Common myeloid progenitor, CD34-positive (primary cell): ENCODE measurements at regions not wholly inside any gene's neighbourhood (a gene's known extent, or its start where the extent isn't known, plus 50 kb on each side); places are given as distances from the start of the nearest gene placed in this dataset.

ENCODE experiments used
- CTCF ChIA-PET: fragments of 350-600 bp; sonication (Branson Sonifier 250); formaldehyde crosslinking; loops from one replicate; lab custom pipeline; 2021; ENCODE audit warnings: antibody characterized with exemption; lab: Charles Lee
- POLR2A ChIA-PET: fragments of 350-600 bp; sonication (Branson Sonifier 250); formaldehyde crosslinking; loops from one replicate; lab custom pipeline; 2021; ENCODE audit warnings: antibody characterized with exemption; lab: Charles Lee
- DNase-seq, 3 donors: peaks; one replicate each; pipeline versions ENCODE4 v3.0.0 to v3.0.0-alpha.2; 2013
- H3K27ac ChIP-seq, 2 experiments: 1 replicate in 1 of 2; 2 replicates in 1 of 2; pipeline ENCODE4 v1.7.0; 2013; ENCODE audit warnings: inconsistent platforms in 2 of 2, low read length in 2 of 2, mild to moderate bottlenecking in 2 of 2, low read depth in 1 of 2, moderate library complexity in 1 of 2; ENCODE audit not compliant: severe bottlenecking in 2 of 2, insufficient read depth in 1 of 2, poor library complexity in 1 of 2
- H3K27me3 ChIP-seq, 5 experiments: replicated peaks in 2 of 5; 1 replicate in 3 of 5; 2 replicates in 2 of 5; pipeline versions ENCODE4 v1.6.1 to v1.7.0; 2013; ENCODE audit warnings: low read length in 4 of 5, mild to moderate bottlenecking in 2 of 5, moderate library complexity in 2 of 5, inconsistent platforms in 1 of 5; ENCODE audit not compliant: insufficient read depth in 5 of 5, control insufficient read depth in 4 of 5
- H3K36me3 ChIP-seq, 4 experiments: 1 replicate in 2 of 4; 2 replicates in 2 of 4; pipeline versions ENCODE4 v1.6.1 to v1.7.0; 2013; ENCODE audit warnings: low read length in 3 of 4, control low read depth in 1 of 4, mild to moderate bottlenecking in 1 of 4; ENCODE audit not compliant: control insufficient read depth in 4 of 4, insufficient read depth in 4 of 4
- H3K4me1 ChIP-seq, 4 experiments: 1 replicate in 3 of 4; 2 replicates in 1 of 4; pipeline versions ENCODE4 v1.6.1 to v1.7.1; 2013; ENCODE audit warnings: low read length in 3 of 4, mild to moderate bottlenecking in 3 of 4, control low read depth in 1 of 4, inconsistent platforms in 1 of 4, moderate library complexity in 1 of 4; ENCODE audit not compliant: control insufficient read depth in 4 of 4, insufficient read depth in 4 of 4; ENCODE audit errors: control extremely low read depth in 1 of 4
- H3K4me3 ChIP-seq, 7 experiments: 1 replicate in 4 of 7; 2 replicates in 3 of 7; pipeline versions ENCODE4 v1.5.1 to v1.7.0; 2013; ENCODE audit warnings: mild to moderate bottlenecking in 7 of 7, low read length in 6 of 7, moderate library complexity in 6 of 7, inconsistent platforms in 2 of 7, low read depth in 2 of 7, control low read depth in 1 of 7; ENCODE audit not compliant: insufficient read depth in 4 of 7, control insufficient read depth in 1 of 7; ENCODE audit errors: extremely low read depth in 1 of 7
- H3K9me3 ChIP-seq, 5 experiments: 1 replicate in 4 of 5; 2 replicates in 1 of 5; pipeline versions ENCODE4 v1.6.1 to v1.7.1; 2013; ENCODE audit warnings: low read length in 4 of 5, mild to moderate bottlenecking in 2 of 5, inconsistent platforms in 1 of 5, low read depth in 1 of 5, moderate library complexity in 1 of 5; ENCODE audit not compliant: control insufficient read depth in 4 of 5, insufficient read depth in 2 of 5; ENCODE audit errors: control extremely low read depth in 1 of 5
- WGBS: methylation state at CpG from one replicate; pipeline ENCODE4 v1.1.5; 2013; ENCODE audit not compliant: insufficient coverage; 5-methylcytosine and 5-hydroxymethylcytosine counted together

DNA sequence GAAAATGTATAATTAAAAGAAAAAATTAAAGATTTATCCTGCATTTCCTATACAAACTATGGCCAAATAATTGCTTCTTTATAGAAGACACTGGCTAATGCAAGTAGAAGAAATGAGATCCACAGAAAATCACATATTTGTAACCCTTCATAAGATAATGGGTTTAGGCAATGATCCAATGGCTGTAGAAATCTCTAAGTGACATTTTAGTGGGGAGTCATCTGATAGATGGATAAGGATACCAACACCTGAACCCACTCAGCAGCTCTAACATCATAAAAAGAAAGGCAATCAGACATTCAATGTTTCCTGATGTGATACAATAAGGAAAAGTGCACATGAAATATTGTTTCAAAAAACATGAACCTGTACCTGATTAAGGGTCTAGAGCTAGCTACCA lies 297.5 kb downstream of the CXCL12 start:
- DNase-seq, result no peak
- H3K36me3 ChIP-seq, result no peaks in the 10 kb centered on the region
- peaks cover 0 to 8% (median 2%) of the 10 kb centered on the region in 5 experiments for H3K9me3 ChIP-seq
- H3K27ac ChIP-seq, result no peak overlapping the region
- no peak overlapping the region for H3K4me3 ChIP-seq
- H3K4me1 ChIP-seq, result no peaks in the 10 kb centered on the region
- ChIA-PET POLR2A (no interaction called here), CTCF (no interaction called here)
- no peaks in the 10 kb centered on the region for H3K27me3 ChIP-seq

DNA sequence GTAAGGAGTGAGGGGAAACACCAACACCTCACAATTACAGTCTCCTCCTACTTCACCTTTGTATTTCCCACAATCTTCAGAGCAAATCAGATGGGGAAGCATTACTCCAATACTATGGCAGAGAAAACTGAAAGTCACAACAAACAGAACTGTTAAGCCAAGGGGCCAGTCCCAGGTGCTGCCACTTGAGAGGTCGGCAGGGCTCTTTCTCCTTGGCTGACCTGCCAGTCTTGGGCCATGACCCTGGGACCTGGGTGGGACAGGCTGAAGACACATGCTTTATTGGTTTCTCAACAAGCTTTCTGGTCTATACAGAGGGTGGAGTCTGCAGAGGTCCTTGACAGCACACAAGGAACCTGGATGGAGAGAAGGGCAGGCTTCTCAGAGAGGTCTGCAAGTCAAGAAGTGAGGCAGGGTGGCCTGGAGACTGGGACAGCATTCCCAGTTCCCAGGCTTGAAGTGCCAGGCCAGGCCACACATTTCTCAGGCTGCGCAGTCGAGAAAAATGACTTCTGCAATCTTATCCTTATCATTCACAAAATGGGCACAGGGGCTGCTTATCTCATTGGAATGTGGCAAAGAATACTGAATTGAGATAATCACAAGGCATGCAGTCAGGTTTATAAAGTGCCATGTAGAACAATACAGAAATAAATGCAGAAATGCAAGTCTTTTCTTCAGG lies 301.0 kb downstream of the CXCL12 start:
- no peaks in the 10 kb centered on the region for H3K9me3 ChIP-seq
- CTCF ChIA-PET, result no interaction called here
- POLR2A ChIA-PET, result no interaction called here
- H3K36me3 ChIP-seq, result no peaks in the 10 kb centered on the region
- no peak overlapping the region for H3K4me3 ChIP-seq
- no peaks in the 10 kb centered on the region for H3K4me1 ChIP-seq
- WGBS, result 85% methylated on average over 1 of the region's 3 CpGs
- H3K27ac ChIP-seq, result no peak overlapping the region
- no peaks in the 10 kb centered on the region for H3K27me3 ChIP-seq
- no peak for DNase-seq

DNA sequence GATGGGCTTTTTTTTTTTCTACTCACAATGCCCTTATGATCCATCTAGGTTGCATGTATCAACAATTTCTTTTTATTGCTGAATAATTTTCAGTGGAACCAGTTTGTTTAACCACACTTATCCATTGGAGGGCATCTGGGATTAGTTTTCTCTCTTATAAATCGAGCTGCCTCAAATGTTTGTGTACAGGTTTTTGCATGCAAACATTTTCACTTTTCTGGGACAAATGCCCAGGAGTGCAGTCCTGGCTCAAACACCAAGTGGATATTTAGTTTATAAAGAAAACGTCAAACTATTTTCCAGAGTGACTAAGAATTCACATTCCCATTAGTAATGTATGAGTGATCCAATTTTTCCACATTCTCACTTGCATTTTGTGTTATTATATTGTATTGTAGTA lies 313.4 kb downstream of the CXCL12 start:
- H3K4me3 ChIP-seq, result no peak overlapping the region
- H3K9me3 ChIP-seq, result peaks cover 0 to 5% (median 0%) of the 10 kb centered on the region in 5 experiments
- peaks cover 0 to 2% (median 0%) of the 10 kb centered on the region in 5 experiments for H3K27me3 ChIP-seq
- H3K27ac ChIP-seq, result no peak overlapping the region
- no peaks in the 10 kb centered on the region for H3K4me1 ChIP-seq
- no peaks in the 10 kb centered on the region for H3K36me3 ChIP-seq
- 80% methylated on average over 1 of the region's 2 CpGs for WGBS
- CTCF ChIA-PET, result no interaction called here
- POLR2A ChIA-PET, result no interaction called here
- DNase-seq, result no peak

DNA sequence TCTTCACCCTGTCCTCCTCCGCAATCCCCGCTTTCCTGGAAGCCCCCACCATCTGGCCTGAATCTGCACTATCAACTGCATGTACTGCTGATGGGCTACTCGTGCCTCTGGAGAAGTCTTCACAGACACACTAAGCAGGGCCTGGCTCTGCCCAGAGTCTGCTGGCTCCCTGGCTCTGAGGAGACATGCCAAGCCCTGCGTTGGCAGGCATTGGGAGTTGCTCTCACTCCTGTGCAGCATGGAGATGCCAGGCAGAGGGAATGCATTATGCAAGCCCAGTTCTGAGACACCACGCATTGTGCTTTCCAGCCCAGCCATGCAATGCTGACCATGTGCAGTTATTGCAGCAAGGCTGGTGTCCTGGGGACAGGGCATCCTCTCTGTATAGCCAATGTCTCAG lies 314.6 kb downstream of the CXCL12 start:
- POLR2A ChIA-PET, result no interaction called here
- Histone ChIP-seq H3K9me3 (peaks cover 0 to 5% (median 0%) of the 10 kb centered on the region in 5 experiments), H3K36me3 (no peaks in the 10 kb centered on the region), H3K4me3 (no peak overlapping the region), H3K4me1 (no peaks in the 10 kb centered on the region), H3K27ac (no peak overlapping the region), H3K27me3 (peaks cover 0 to 2% (median 0%) of the 10 kb centered on the region in 5 experiments)
- no peak for DNase-seq
- CTCF ChIA-PET, result no interaction called here
- WGBS, result 90% methylated on average over 4 of the region's 5 CpGs

DNA sequence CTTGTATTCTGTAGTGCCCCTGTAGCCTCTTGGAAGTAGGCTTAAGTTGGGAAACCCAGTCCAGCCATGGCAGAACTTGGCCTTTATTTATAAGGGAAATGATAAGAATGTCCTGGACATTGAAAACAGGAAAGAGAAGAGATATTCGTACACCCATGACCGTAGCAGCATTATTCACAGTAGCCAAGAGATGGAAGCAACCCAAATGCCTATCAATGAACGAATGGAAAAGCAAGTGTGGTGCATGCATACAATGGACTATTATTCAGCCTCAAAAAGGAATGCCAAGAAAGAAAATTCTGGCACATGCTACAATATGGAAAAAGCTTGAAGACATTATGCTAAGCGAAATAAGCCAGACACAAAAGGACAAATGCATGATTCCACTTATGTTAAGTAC lies 315.3 kb downstream of the CXCL12 start:
- 100% methylated on average over 2 of the region's 4 CpGs for WGBS
- peaks cover 0 to 2% (median 0%) of the 10 kb centered on the region in 5 experiments for H3K27me3 ChIP-seq
- peaks cover 0 to 4% (median 0%) of the 10 kb centered on the region in 5 experiments for H3K9me3 ChIP-seq
- no peak overlapping the region for H3K27ac ChIP-seq
- no peak overlapping the region for H3K4me3 ChIP-seq
- CTCF ChIA-PET, result no interaction called here
- no peak for DNase-seq
- H3K36me3 ChIP-seq, result no peaks in the 10 kb centered on the region
- POLR2A ChIA-PET, result no interaction called here
- no peaks in the 10 kb centered on the region for H3K4me1 ChIP-seq

DNA sequence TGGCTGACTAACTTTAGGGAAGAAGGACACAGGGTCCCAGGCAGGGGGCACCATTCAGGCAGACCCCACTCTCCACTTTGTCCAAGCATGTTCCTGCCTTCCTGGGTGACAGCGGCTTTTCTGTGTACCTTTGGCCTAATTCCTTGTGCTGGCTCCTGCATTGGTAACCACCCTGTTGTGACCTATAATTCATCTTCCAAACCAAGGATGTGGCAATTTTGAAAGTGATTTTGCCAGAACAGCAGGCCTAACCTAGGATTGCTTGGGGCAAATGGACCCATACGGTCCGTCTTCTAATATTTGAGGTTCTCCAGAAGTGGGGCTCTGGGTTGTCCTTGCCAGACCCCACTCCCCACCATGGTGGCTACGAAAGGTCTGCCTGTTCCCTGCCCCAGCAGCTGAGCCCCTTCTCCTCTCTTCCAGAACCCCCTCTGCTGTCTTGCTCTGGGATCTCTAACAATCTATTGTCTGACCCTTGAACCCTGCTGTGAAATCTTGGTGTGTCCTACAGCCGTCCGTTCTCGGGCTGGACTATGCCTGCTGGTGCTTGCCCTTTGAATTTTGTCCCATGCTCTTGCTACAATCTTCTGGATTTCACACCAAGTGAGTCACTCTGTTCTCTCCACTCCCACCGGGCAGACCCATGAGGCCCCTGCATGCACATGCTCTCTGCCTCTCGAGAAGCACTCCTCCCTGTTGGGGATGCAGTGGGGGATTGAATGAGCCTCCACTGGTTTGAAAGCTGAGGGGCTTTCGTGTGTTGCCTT lies 316.0 kb downstream of the CXCL12 start:
- ChIA-PET POLR2A (no interaction called here), CTCF (no interaction called here)
- no peaks in the 10 kb centered on the region for H3K36me3 ChIP-seq
- H3K4me1 ChIP-seq, result no peaks in the 10 kb centered on the region
- WGBS, result 99% methylated on average over 7 of the region's 10 CpGs
- DNase-seq, result no peak
- no peak overlapping the region for H3K27ac ChIP-seq
- H3K27me3 ChIP-seq, result peaks cover 0 to 2% (median 0%) of the 10 kb centered on the region in 5 experiments
- H3K4me3 ChIP-seq, result no peak overlapping the region
- H3K9me3 ChIP-seq, result peaks cover 0 to 2% (median 0%) of the 10 kb centered on the region in 5 experiments

DNA sequence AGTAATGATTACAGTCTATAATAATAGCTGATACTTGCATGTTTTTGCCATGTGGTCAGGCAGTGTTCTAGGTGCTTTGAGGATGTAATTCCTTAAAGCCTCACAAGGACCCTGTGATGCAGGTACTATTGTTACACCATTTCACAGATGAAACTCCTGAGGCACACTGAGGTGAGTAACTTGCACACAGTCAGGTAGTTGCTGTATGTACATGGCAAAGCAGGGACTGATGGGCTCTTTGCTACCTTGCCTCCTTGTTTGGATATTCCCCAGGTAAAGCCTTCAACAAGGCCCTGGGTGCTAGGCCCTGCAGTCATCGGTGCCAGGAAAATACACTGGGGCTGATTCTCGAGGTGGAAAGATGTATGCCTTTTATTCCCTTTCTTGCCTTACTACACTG lies 317.5 kb downstream of the CXCL12 start:
- H3K36me3 ChIP-seq, result no peaks in the 10 kb centered on the region
- POLR2A ChIA-PET, result no interaction called here
- H3K27me3 ChIP-seq, result peaks cover 0 to 2% (median 0%) of the 10 kb centered on the region in 5 experiments
- DNase-seq, result no peak
- no peak overlapping the region for H3K27ac ChIP-seq
- CTCF ChIA-PET, result no interaction called here
- H3K4me3 ChIP-seq, result no peak overlapping the region
- WGBS, result 100% methylated on average over 2 of the region's 2 CpGs
- H3K9me3 ChIP-seq, result peaks cover 0 to 2% (median 0%) of the 10 kb centered on the region in 5 experiments
- H3K4me1 ChIP-seq, result no peaks in the 10 kb centered on the region
